Panc1 (cell line): ENCODE measurements at regions not wholly inside any gene's neighbourhood (a gene's known extent, or its start where the extent isn't known, plus 50 kb on each side); places are given as distances from the start of the nearest gene placed in this dataset.

ENCODE experiments used
- CTCF ChIP-seq: fragments of 450-650 bp; IDR thresholded peaks from 2 replicates; pipeline ENCODE4 v1.5.1; 2017; ENCODE audit warnings: mild to moderate bottlenecking
- POLR2AphosphoS5 ChIP-seq: IDR thresholded peaks from 2 replicates; pipeline ENCODE4 v1.6.1; 2012; ENCODE audit warnings: mild to moderate bottlenecking, low read depth, low read length, moderate library complexity
- REST ChIP-seq, 2 experiments: IDR thresholded peaks; 2 replicates each; pipeline ENCODE4 v1.6.1; 2011 to 2012; ENCODE audit warnings: low read depth in 2 of 2, control low read depth in 1 of 2, low read length in 1 of 2, mild to moderate bottlenecking in 1 of 2, moderate library complexity in 1 of 2; ENCODE audit not compliant: insufficient read depth in 1 of 2
- SIN3A ChIP-seq: IDR thresholded peaks from 2 replicates; pipeline ENCODE4 v1.6.1; 2012; ENCODE audit warnings: low read depth, mild to moderate bottlenecking, low read length, moderate library complexity, borderline replicate concordance; ENCODE audit not compliant: insufficient read depth
- TCF7L2 ChIP-seq: IDR thresholded peaks from 2 replicates; pipeline ENCODE4 v1.6.1; 2011; ENCODE audit warnings: mild to moderate bottlenecking, low read depth, low read length, inconsistent platforms

GRCh38 chr6:153237670-153238069, 106.6 kb upstream of the RGS17 start:
- no peak for TF ChIP-seq CTCF
- TF ChIP-seq TCF7L2 = no peak
- no peak for TF ChIP-seq POLR2AphosphoS5
- no peak for TF ChIP-seq REST (IDR thresholded peaks at IDR 0.05; ENCODE audit: insufficient read depth in 1 of 2, low read depth in 2 of 2, low read length in 1 of 2)
- TF ChIP-seq SIN3A = no peak
